Erythroblast (primary cell): ENCODE measurements at regions not wholly inside any gene's neighbourhood (a gene's known extent, or its start where the extent isn't known, plus 50 kb on each side); places are given as distances from the start of the nearest gene placed in this dataset.

ENCODE experiments used
- GATA1 ChIP-seq: IDR thresholded peaks from 2 replicates; pipeline ENCODE4 v1.6.1; 2011; ENCODE audit warnings: low read depth, mild to moderate bottlenecking, control low read depth, low read length, moderate library complexity
- POLR2A ChIP-seq: IDR thresholded peaks from 2 replicates; pipeline ENCODE4 v1.6.1; 2011; ENCODE audit warnings: mild to moderate bottlenecking, low read length

- TF ChIP-seq POLR2A (no peak), GATA1 (no peak)
These were observed 143.0 kb upstream of the GALNT15 start for GRCh38 chr3:16031434-16031833.
